Fibroblast of lung (primary cell): ENCODE measurements at regions not wholly inside any gene's neighbourhood (a gene's known extent, or its start where the extent isn't known, plus 50 kb on each side); places are given as distances from the start of the nearest gene placed in this dataset.

Experiments
- CTCF ChIP-seq, 2 donors: IDR thresholded peaks in 1 of 2; conservative IDR thresholded peaks in 1 of 2; 1 replicate in 1 of 2; 2 replicates in 1 of 2; pipeline ENCODE4 v1.5.1; 2011 to 2012; ENCODE audit warnings: low read length in 2 of 2, control low read depth in 1 of 2, inconsistent platforms in 1 of 2, low read depth in 1 of 2, mild to moderate bottlenecking in 1 of 2
- EZH2 ChIP-seq: IDR thresholded peaks from 2 replicates; pipeline ENCODE4 v1.5.1; 2012; ENCODE audit warnings: low read length, control low read depth, mild to moderate bottlenecking; ENCODE audit errors: missing control alignments

DNA sequence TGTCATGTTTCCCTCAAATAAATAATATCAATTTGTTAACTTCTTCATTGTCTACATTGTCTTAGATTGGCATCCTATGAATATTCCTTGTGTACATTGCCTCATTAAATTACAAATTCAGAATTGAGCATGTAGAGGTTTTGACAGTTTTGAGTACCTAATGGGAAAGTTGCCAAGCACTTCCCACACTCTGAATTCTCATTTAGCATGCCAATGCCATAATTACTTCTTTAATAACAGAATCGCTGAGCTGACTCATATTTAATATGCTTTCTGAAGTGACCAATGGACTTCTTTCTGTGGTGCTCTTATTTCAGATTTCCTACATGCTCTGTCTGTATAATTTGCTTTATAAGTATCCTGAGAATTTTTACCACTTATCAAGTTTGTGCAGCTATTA is 114.4 kb upstream of the NOL4 start:
- TF ChIP-seq EZH2 = no peak
- TF ChIP-seq CTCF (conservative IDR thresholded peaks at IDR 0.05 in 1 of 2, IDR thresholded peaks at IDR 0.05 in 1 of 2; ENCODE audit: low read depth in 1 of 2, low read length in 2 of 2) = no peak
